ENCODE measurements at regions not wholly inside any gene's neighbourhood (a gene's known extent, or its start where the extent isn't known, plus 50 kb on each side); places are given as distances from the start of the nearest gene placed in this dataset.

- Histone ChIP-seq H4K5ac (ENCODE audit: low read depth, low read length) (0 out of 2 replicates have a peak overlapping the region, but pooled peaks have one; percentile 18), H3K56ac (ENCODE audit: extremely low read depth, insufficient read depth, low read length) (no peak overlapping the region), H2AK5ac (ENCODE audit: low read depth, low read length) (no peak overlapping the region), H4K91ac (ENCODE audit: insufficient read depth, low read depth, low read length) (no peak overlapping the region), H2AK9ac (replicated peaks; ENCODE audit: low read depth, low read length, poor library complexity) (peak overlapping the region; percentile 57), H4K20me1 (ENCODE audit: insufficient read depth, low read length) (no peaks in the 10 kb centered on the region), H2AFZ (replicated peaks; ENCODE audit: low read length, poor library complexity) (peak overlapping the region; percentile 75), H3K27ac (ENCODE audit: insufficient read depth, low read length) (no peak overlapping the region), H3K9ac (ENCODE audit: low read depth, low read length) (no peak overlapping the region), H3K27me3 (ENCODE audit: control insufficient read depth, insufficient read depth, low read length) (no peaks in the 10 kb centered on the region), H4K8ac (ENCODE audit: low read depth in 2 of 2, low read length in 2 of 2) (no peak overlapping the region), H3K4me2 (ENCODE audit: low read depth, low read length) (no peak overlapping the region), H3K14ac (replicated peaks; ENCODE audit: low read depth, low read length) (no peak overlapping the region), H3K18ac (ENCODE audit: low read depth, low read length) (0 out of 2 replicates have a peak overlapping the region, but pooled peaks have one; percentile 27), H3K79me1 (ENCODE audit: low read depth in 1 of 2, low read length in 2 of 2) (no peaks in the 10 kb centered on the region), H3K4ac (ENCODE audit: low read depth, low read length) (no peak overlapping the region; the same call in 1 of the 2 replicates), H2BK20ac (ENCODE audit: low read depth, low read length) (peak overlapping the region; percentile 45; the same call in 1 of the 2 replicates), H3K9me1 (ENCODE audit: insufficient read depth, low read length) (no peaks in the 10 kb centered on the region), H3K4me1 (ENCODE audit: control insufficient read depth, insufficient read depth, low read length) (peaks cover 2% of the 10 kb centered on the region), H3K4me3 (ENCODE audit: insufficient read depth, low read depth, low read length) (no peak overlapping the region), H3K9me3 (ENCODE audit: control insufficient read depth, insufficient read depth, low read length) (no peaks in the 10 kb centered on the region), H3K23ac (ENCODE audit: low read depth, low read length) (no peak overlapping the region), H2BK5ac (ENCODE audit: low read depth, low read length, poor library complexity, severe bottlenecking) (no peak overlapping the region), H2BK120ac (ENCODE audit: low read depth, low read length) (0 out of 2 replicates have a peak overlapping the region, but pooled peaks have one; percentile 32), H3K36me3 (ENCODE audit: control insufficient read depth, insufficient read depth, low read length) (no peaks in the 10 kb centered on the region), H2BK15ac (ENCODE audit: low read depth, low read length) (no peak overlapping the region)
- peak; percentile 40; the same call in 1 of the 2 replicates for ATAC-seq (ENCODE audit: low read depth)
- DNase-seq, result peak; percentile 5
- ChIA-PET CTCF (no interaction called here), POLR2A (ENCODE audit: unreplicated experiment) (no interaction called here)
- in situ Hi-C loops (cut with MboI; ENCODE audit: low sequenced_read_pairs), result no loop called here
- intact Hi-C loops (cut with micrococcal nuclease), result no loop called here
- no CpG with 5 or more reads among the region's 3 CpGs for WGBS, 2 experiments (ENCODE audit: extremely low coverage in 2 of 2, insufficient read length in 1 of 2)
- TF ChIP-seq ELK1 (IDR thresholded peaks at IDR 0.05; ENCODE audit: borderline replicate concordance, low read depth, low read length), result no peak
- no peak for TF ChIP-seq POLR2A (IDR thresholded peaks at IDR 0.05; ENCODE audit: low read depth, low read length)
- TF ChIP-seq SMC3 (IDR thresholded peaks at IDR 0.05; ENCODE audit: low read depth, low read length), result no peak
- peak; percentile 39; the same call in 1 of the 2 replicates for TF ChIP-seq NFE2L2 (IDR thresholded peaks at IDR 0.05; ENCODE audit: low read depth, low read length)
- TF ChIP-seq MAFK (IDR thresholded peaks at IDR 0.05; ENCODE audit: low read depth, low read length), result no peak
- dilution Hi-C loops (cut with HindIII; ENCODE audit: low sequenced_read_pairs, unreplicated experiment), result no loop called here
- no TSS peak for BruUV-seq (replicated peaks)
These were observed 691.1 kb downstream of the FLRT2 start for GRCh38 chr14:86221000-86221399.

Data from IMR-90 (cell line).